Gastroesophageal sphincter (tissue), 4 donors: ENCODE measurements at regions not wholly inside any gene's neighbourhood (a gene's known extent, or its start where the extent isn't known, plus 50 kb on each side); places are given as distances from the start of the nearest gene placed in this dataset.
"Not testable (repeated sequence)": the region's sequence is repeated elsewhere in the genome, so short reads cannot be mapped to it uniquely, and the experiment has no call there.

ENCODE experiments used
- ATAC-seq: fragments of 150-250 bp; one replicate; pipeline ENCODE4 v1.9.1; 2016; ENCODE audit warnings: mild to moderate bottlenecking, moderate library complexity
- H3K27ac ChIP-seq, 4 donors: fragments of 200-600 bp; sonication (generic) in 3 of 4; 1 replicate in 3 of 4; 2 replicates in 1 of 4; pipeline ENCODE4 v1.5.1; 2016 to 2019
- H3K27me3 ChIP-seq: fragments of 200-600 bp; sonication (generic); one replicate; pipeline ENCODE4 v1.5.1; 2019
- H3K36me3 ChIP-seq, 2 donors: fragments of 200-600 bp; sonication (generic); one replicate each; pipeline ENCODE4 v1.5.1; 2019; ENCODE audit warnings: control low read depth in 1 of 2
- H3K4me1 ChIP-seq, 3 donors: fragments of 200-600 bp; sonication (generic); 1 replicate in 2 of 3; 2 replicates in 1 of 3; pipeline ENCODE4 v1.5.1; 2016 to 2019; ENCODE audit warnings: control low read depth in 2 of 3
- H3K4me3 ChIP-seq, 2 donors: fragments of 200-600 bp; sonication (generic); one replicate each; pipeline ENCODE4 v1.5.1; 2019; ENCODE audit warnings: mild to moderate bottlenecking in 1 of 2, moderate library complexity in 1 of 2
- H3K9me3 ChIP-seq, 3 donors: fragments of 200-600 bp; sonication (generic); one replicate each; pipeline ENCODE4 v1.5.1; 2017 to 2019; ENCODE audit warnings: control low read depth in 2 of 3
- EP300 ChIP-seq: sonication (generic); formaldehyde crosslinking; IDR thresholded peaks from one replicate; pipeline ENCODE4 v1.6.1; 2017; ENCODE audit warnings: antibody characterized with exemption, mild to moderate bottlenecking
- POLR2A ChIP-seq, 2 donors: fragments of 450-650 bp; IDR thresholded peaks; one replicate each; pipeline ENCODE4 v1.6.1; 2017; ENCODE audit warnings: antibody characterized with exemption in 2 of 2, mild to moderate bottlenecking in 2 of 2, moderate library complexity in 1 of 2
- POLR2AphosphoS5 ChIP-seq: sonication (generic); formaldehyde crosslinking; IDR thresholded peaks from one replicate; pipeline ENCODE4 v1.6.1; 2017; ENCODE audit warnings: antibody characterized with exemption
- WGBS, 2 donors: methylation state at CpG; one replicate each; pipeline ENCODE4 v1.1.5; 2018; ENCODE audit warnings: low coverage in 1 of 2; 5-methylcytosine and 5-hydroxymethylcytosine counted together
- TF ChIP-seq, protein P1 (sequence below), 4 experiments: fragments of 200-600 bp in 2 of 4; fragments of 450-650 bp in 2 of 4; sonication (generic) in 1 of 4; IDR thresholded peaks; one replicate each; pipeline ENCODE4 v1.5.1; 2017 to 2019; ENCODE audit warnings: antibody characterized with exemption in 4 of 4, mild to moderate bottlenecking in 2 of 4, moderate library complexity in 2 of 4

DNA sequence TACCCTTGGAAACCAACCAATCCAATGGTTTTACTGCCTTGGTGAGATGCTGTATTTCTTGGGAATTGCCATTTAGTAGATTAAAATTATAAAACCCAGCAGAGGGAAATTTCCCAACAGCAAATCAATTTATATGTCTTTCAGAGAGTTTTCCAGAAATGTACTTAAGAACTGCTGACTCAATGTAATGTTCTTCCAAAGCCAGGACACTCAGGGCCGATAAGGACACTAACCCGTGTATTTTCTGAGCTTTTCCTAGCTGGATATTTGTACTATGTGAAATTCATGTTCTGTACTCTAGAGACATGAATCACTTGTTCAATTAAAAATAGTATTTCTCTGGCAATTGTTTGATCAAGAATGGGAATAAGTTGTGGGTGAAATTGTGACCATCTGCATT lies 121.4 kb downstream of the KCNJ2 start:
- Histone ChIP-seq H3K27me3 (no peaks in the 10 kb centered on the region), H3K27ac (no peak overlapping the region), H3K4me1 (no peaks in the 10 kb centered on the region), H3K9me3 (no peaks in the 10 kb centered on the region), H3K4me3 (no peak overlapping the region), H3K36me3 (no peaks in the 10 kb centered on the region)
- WGBS, 2 donors, result 71 to 77% methylated on average over 2 of the region's 2 CpGs
- TF ChIP-seq POLR2AphosphoS5 (no peak), EP300 (no peak), POLR2A (IDR thresholded peaks at IDR 0.05) (no peak)
- TF ChIP-seq, protein P1, sequence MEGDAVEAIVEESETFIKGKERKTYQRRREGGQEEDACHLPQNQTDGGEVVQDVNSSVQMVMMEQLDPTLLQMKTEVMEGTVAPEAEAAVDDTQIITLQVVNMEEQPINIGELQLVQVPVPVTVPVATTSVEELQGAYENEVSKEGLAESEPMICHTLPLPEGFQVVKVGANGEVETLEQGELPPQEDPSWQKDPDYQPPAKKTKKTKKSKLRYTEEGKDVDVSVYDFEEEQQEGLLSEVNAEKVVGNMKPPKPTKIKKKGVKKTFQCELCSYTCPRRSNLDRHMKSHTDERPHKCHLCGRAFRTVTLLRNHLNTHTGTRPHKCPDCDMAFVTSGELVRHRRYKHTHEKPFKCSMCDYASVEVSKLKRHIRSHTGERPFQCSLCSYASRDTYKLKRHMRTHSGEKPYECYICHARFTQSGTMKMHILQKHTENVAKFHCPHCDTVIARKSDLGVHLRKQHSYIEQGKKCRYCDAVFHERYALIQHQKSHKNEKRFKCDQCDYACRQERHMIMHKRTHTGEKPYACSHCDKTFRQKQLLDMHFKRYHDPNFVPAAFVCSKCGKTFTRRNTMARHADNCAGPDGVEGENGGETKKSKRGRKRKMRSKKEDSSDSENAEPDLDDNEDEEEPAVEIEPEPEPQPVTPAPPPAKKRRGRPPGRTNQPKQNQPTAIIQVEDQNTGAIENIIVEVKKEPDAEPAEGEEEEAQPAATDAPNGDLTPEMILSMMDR (IDR thresholded peaks at IDR 0.05), result no peak
- no peak for ATAC-seq

DNA sequence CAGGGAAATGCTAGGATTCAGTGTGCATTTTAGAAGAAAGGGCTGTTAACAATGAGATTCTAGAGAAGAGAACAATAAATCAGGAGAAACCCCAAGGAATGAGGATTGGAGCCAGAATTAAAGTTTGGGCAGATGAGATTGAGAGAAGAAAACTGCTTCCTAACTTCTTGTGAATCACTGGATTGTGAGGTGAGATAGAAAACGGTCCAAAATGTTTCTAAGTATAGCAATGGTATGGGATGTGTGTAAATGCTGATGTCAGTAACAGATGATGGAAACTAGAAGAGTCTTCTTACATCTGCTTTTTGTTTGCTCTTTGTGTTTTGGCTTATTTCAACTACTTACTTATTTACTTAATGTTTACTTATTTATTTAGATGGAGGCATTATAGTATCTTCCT lies 123.0 kb downstream of the KCNJ2 start:
- Histone ChIP-seq H3K4me3 (no peak overlapping the region), H3K27ac (no peak overlapping the region), H3K9me3 (no peaks in the 10 kb centered on the region), H3K36me3 (no peaks in the 10 kb centered on the region), H3K27me3 (no peaks in the 10 kb centered on the region), H3K4me1 (no peaks in the 10 kb centered on the region)
- no peak for ATAC-seq
- 7 to 30% methylated on average over 1 of the region's 1 CpG for WGBS, 2 donors
- no peak for TF ChIP-seq EP300

GRCh38 chr17:70293564-70294310 lies 124.4 kb downstream of the KCNJ2 start:
- 80 to 86% methylated on average over 6 of the region's 6 CpGs for WGBS, 2 donors
- H3K27me3 ChIP-seq, H3K9me3 ChIP-seq, H3K4me1 ChIP-seq, H3K27ac ChIP-seq, ATAC-seq, H3K36me3 ChIP-seq, H3K4me3 ChIP-seq: not testable (repeated sequence)

DNA sequence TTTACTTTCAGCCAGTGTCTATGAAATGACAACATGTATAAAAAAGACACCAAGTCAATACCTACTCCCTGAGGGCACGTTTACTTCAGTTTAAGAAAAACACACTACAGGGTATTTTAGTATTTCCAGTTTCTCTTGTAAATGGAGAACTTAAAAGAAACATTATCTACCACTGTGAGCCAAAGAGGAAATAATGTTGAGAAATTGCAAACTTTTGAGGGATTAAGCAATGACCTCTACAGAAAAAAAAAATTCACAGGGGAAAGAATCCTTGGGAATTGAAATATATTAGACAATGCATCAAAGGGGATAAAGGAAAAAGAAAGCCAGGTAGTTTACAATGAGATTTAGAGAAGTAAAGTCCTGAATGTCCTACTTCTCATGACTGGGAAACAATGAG lies 126.0 kb downstream of the KCNJ2 start:
- no peak for ATAC-seq
- TF ChIP-seq, protein P1 (IDR thresholded peaks at IDR 0.05), result no peak
- TF ChIP-seq EP300, result no peak
- no peak for TF ChIP-seq POLR2A (IDR thresholded peaks at IDR 0.05)
- TF ChIP-seq POLR2AphosphoS5, result no peak
- Histone ChIP-seq H3K27me3 (no peaks in the 10 kb centered on the region), H3K36me3 (no peaks in the 10 kb centered on the region), H3K9me3 (no peaks in the 10 kb centered on the region), H3K4me1 (no peaks in the 10 kb centered on the region), H3K4me3 (no peak overlapping the region), H3K27ac (no peak overlapping the region)
- 17 to 28% methylated on average over 1 of the region's 1 CpG for WGBS, 2 donors

DNA sequence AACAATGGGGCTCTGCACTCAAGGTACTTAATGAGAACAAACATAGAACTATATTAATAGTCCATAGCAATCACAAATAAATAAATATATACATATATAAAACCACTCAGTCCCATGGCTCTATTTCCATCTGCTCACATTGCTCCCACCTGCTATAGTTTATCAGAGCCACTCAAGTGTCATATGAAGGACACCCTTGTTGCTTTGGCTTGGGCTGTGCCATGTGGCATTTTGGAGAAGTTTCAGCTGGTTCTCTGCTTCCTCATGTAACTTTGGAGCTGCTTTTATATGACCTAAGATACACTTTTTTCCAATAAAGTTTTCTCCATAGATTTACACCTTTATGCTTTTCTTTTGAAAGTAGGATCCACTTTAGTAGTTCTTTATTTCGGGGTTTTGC lies 126.4 kb downstream of the KCNJ2 start:
- 92% methylated on average over 1 of the region's 1 CpG; no CpG with 5 or more reads in 1 of the 2 donors for WGBS, 2 donors
- no peak for ATAC-seq

GRCh38 chr17:70296456-70296855 lies 127.1 kb downstream of the KCNJ2 start:
- TF ChIP-seq, protein P1 (IDR thresholded peaks at IDR 0.05), result no peak
- TF ChIP-seq POLR2AphosphoS5, result no peak
- TF ChIP-seq POLR2A (IDR thresholded peaks at IDR 0.05), result no peak
- TF ChIP-seq EP300, result no peak

More for the DNA sequence above, 126.4 kb downstream of the KCNJ2 start:
- Histone ChIP-seq H3K9me3 (no peaks in the 10 kb centered on the region), H3K27me3 (no peaks in the 10 kb centered on the region), H3K36me3 (no peaks in the 10 kb centered on the region), H3K27ac (no peak overlapping the region), H3K4me3 (no peak overlapping the region), H3K4me1 (no peaks in the 10 kb centered on the region)
- TF ChIP-seq EP300 (no peak), POLR2A (IDR thresholded peaks at IDR 0.05) (no peak), POLR2AphosphoS5 (no peak)
- TF ChIP-seq, protein P1 (IDR thresholded peaks at IDR 0.05), result no peak

More at GRCh38 chr17:70296456-70296855, 127.1 kb downstream of the KCNJ2 start:
- Histone ChIP-seq H3K27me3 (no peaks in the 10 kb centered on the region), H3K36me3 (no peaks in the 10 kb centered on the region), H3K27ac (no peak overlapping the region), H3K4me1 (no peaks in the 10 kb centered on the region), H3K9me3 (no peaks in the 10 kb centered on the region), H3K4me3 (no peak overlapping the region)
- WGBS, 2 donors, result 88 to 92% methylated on average over 2 of the region's 2 CpGs
- no peak for ATAC-seq
